ENCODE measurements at regions not wholly inside any gene's neighbourhood (a gene's known extent, or its start where the extent isn't known, plus 50 kb on each side); places are given as distances from the start of the nearest gene placed in this dataset.

- TF ChIP-seq CTCF (IDR thresholded peaks at IDR 0.05) (no peak), POLR2A (IDR thresholded peaks at IDR 0.05) (no peak)
Measured at GRCh38 chr11:107102692-107103477, 84.6 kb upstream of the GUCY1A2 start.

All from lower leg skin (tissue), 3 donors.